Endothelial cell of umbilical vein (primary cell): ENCODE measurements at regions not wholly inside any gene's neighbourhood (a gene's known extent, or its start where the extent isn't known, plus 50 kb on each side); places are given as distances from the start of the nearest gene placed in this dataset.

Experiments
- BruUV-seq: library from RNA; stranded (reverse); fragments of 400-500 nt; replicated peaks from 2 replicates; lab custom pipeline; 2021; lab: Mats Ljungman, UMichigan
- CTCF ChIA-PET: fragments of 300-600, 350-600 bp; sonication (Branson Sonifier 250); formaldehyde crosslinking; loops from one replicate; lab custom pipeline; 2021; ENCODE audit warnings: antibody characterized with exemption, inconsistent platforms; lab: Charles Lee
- POLR2A ChIA-PET: fragments of 300-600, 350-600 bp; sonication (Branson Sonifier 250); formaldehyde crosslinking; loops from one replicate; lab custom pipeline; 2021; ENCODE audit warnings: antibody characterized with exemption, inconsistent platforms; lab: Charles Lee
- DNase-seq: peaks from one replicate; pipeline ENCODE4 v3.0.0-alpha.2; 2011; ENCODE audit warnings: low read depth, low spot score
- FAIRE-seq: peaks from 2 replicates; lab custom pipeline; 2011; peaks lifted over from hg19 to GRCh38; lab: Jason Lieb, UNC
- H2AFZ ChIP-seq: 2 replicates; pipeline ENCODE4 v1.6.0; 2012; ENCODE audit warnings: low read depth, low read length, control low read depth, inconsistent platforms
- H3K27ac ChIP-seq: 2 replicates; pipeline ENCODE4 v1.5.1; 2011; ENCODE audit warnings: low read depth, mild to moderate bottlenecking, control low read depth, low read length, moderate library complexity; ENCODE audit not compliant: insufficient read depth
- H3K27me3 ChIP-seq, 2 experiments: 2 replicates each; pipeline versions ENCODE4 v1.6.0 to v1.6.1; 2011; ENCODE audit warnings: low read length in 2 of 2, mixed read lengths in 1 of 2; ENCODE audit not compliant: control insufficient read depth in 2 of 2, insufficient read depth in 2 of 2
- H3K36me3 ChIP-seq, 2 experiments: 2 replicates in 1 of 2; 3 replicates in 1 of 2; pipeline ENCODE4 v1.5.1; 2011; ENCODE audit warnings: low read length in 2 of 2, mild to moderate bottlenecking in 1 of 2, moderate library complexity in 1 of 2; ENCODE audit not compliant: control insufficient read depth in 2 of 2, insufficient read depth in 2 of 2; ENCODE audit errors: extremely low read depth in 1 of 2
- H3K4me1 ChIP-seq: 3 replicates; pipeline ENCODE4 v1.5.1; 2011; ENCODE audit warnings: mild to moderate bottlenecking, low read length; ENCODE audit not compliant: control insufficient read depth, insufficient read depth; ENCODE audit errors: extremely low read depth
- H3K4me2 ChIP-seq: 2 replicates; pipeline ENCODE4 v1.6.1; 2011; ENCODE audit warnings: low read length, control low read depth, mixed read lengths; ENCODE audit not compliant: insufficient read depth
- H3K4me3 ChIP-seq, 3 experiments: fragments of 200-600 bp in 1 of 3; sonication (generic), shearing (Covaris generic) in 1 of 3; replicated peaks in 1 of 3; 2 replicates each; pipeline ENCODE4 v1.5.1; 2011 to 2016; ENCODE audit warnings: control low read depth in 3 of 3, low read length in 3 of 3, mild to moderate bottlenecking in 2 of 3, inconsistent platforms in 1 of 3, low read depth in 1 of 3, moderate library complexity in 1 of 3; ENCODE audit not compliant: insufficient read depth in 1 of 3
- H3K79me2 ChIP-seq: 2 replicates; pipeline ENCODE4 v1.6.0; 2012; ENCODE audit warnings: low read length, inconsistent platforms; ENCODE audit not compliant: control insufficient read depth, insufficient read depth
- H3K9ac ChIP-seq: replicated peaks from 2 replicates; pipeline ENCODE3; 2011; ENCODE audit warnings: low read length, control low read depth; ENCODE audit not compliant: insufficient read depth; ENCODE audit errors: extremely low read depth
- H3K9me1 ChIP-seq: replicated peaks from 3 replicates; pipeline ENCODE4 v1.6.0; 2011; ENCODE audit warnings: mild to moderate bottlenecking, low read length; ENCODE audit not compliant: control insufficient read depth, insufficient read depth; ENCODE audit errors: extremely low read depth
- H3K9me3 ChIP-seq: replicated peaks from 2 replicates; pipeline ENCODE4 v1.5.1; 2012; ENCODE audit warnings: low read length, inconsistent platforms; ENCODE audit not compliant: control insufficient read depth, insufficient read depth
- H4K20me1 ChIP-seq: replicated peaks from 2 replicates; pipeline ENCODE3; 2011; ENCODE audit warnings: mild to moderate bottlenecking, low read length; ENCODE audit not compliant: control insufficient read depth, insufficient read depth; ENCODE audit errors: extremely low read depth
- EZH2 ChIP-seq: IDR thresholded peaks from 2 replicates; pipeline ENCODE4 v1.6.1; 2012; ENCODE audit warnings: borderline replicate concordance, low read depth, mild to moderate bottlenecking, moderate library complexity, low read length, inconsistent platforms; ENCODE audit not compliant: severe bottlenecking
- FOS ChIP-seq: IDR thresholded peaks from 2 replicates; pipeline ENCODE4 v1.6.1; 2011; ENCODE audit warnings: mild to moderate bottlenecking, low read length, moderate library complexity, borderline replicate concordance; ENCODE audit not compliant: insufficient read depth
- GATA2 ChIP-seq: IDR thresholded peaks from 2 replicates; pipeline ENCODE4 v1.7.0; 2011; ENCODE audit warnings: low read depth, mild to moderate bottlenecking, moderate library complexity, mixed read lengths, low read length; ENCODE audit not compliant: insufficient read length, insufficient read depth
- MAX ChIP-seq: IDR thresholded peaks from 2 replicates; pipeline ENCODE4 v1.6.1; 2011; ENCODE audit not compliant: insufficient read depth, insufficient read length
- MYC ChIP-seq: IDR thresholded peaks from one replicate; pipeline ENCODE4 v1.6.1; 2011; ENCODE audit warnings: mild to moderate bottlenecking, low read depth, low read length
- POLR2AphosphoS5 ChIP-seq: IDR thresholded peaks from 2 replicates; pipeline ENCODE4 v1.6.1; 2012; ENCODE audit warnings: low read depth, mild to moderate bottlenecking, control low read depth, low read length, moderate library complexity; ENCODE audit not compliant: insufficient read depth
- dilution Hi-C: fragments of 300-500 bp; cut with MboI; formaldehyde crosslinking; loops from one replicate; pipeline ENCODE4 v1.15.0; 2019; ENCODE audit warnings: low sequenced_read_pairs; ENCODE audit not compliant: extremely low pct_ligation_motif_present
- intact Hi-C: fragments of 100-400 bp; cut with micrococcal nuclease; formaldehyde crosslinking; loops from one replicate; pipeline ENCODE4 v1.10.0; 2022

- no peak for DNase-seq
- H3K4me3 ChIP-seq = no peak overlapping the region
- dilution Hi-C loops = no loop called here
- H3K79me2 ChIP-seq = no peaks in the 10 kb centered on the region
- BruUV-seq = no TSS peak
- H4K20me1 ChIP-seq = no peaks in the 10 kb centered on the region
- H3K9me1 ChIP-seq = no peaks in the 10 kb centered on the region
- intact Hi-C loops = no loop called here
- no peak overlapping the region for H3K27ac ChIP-seq
- no peak for FAIRE-seq
- H2AFZ ChIP-seq = no peak overlapping the region
- no peaks in the 10 kb centered on the region for H3K9me3 ChIP-seq
- no peak for TF ChIP-seq MAX
- peak; percentile 19 for TF ChIP-seq FOS
- CTCF ChIA-PET = interaction anchor here (1.0 to 2.4 kb wide), 5 partner anchors 9 to 40 kb away, joined by 3 to 10 read pairs (median 6); no protein-coding TSS in a partner anchor
- H3K9ac ChIP-seq = no peak overlapping the region
- H3K4me1 ChIP-seq = peaks cover 22% of the 10 kb centered on the region
- H3K36me3 ChIP-seq = no peaks in the 10 kb centered on the region
- H3K4me2 ChIP-seq = no peak overlapping the region
- H3K27me3 ChIP-seq = no peaks in the 10 kb centered on the region
- POLR2A ChIA-PET = no interaction called here
Observed at GRCh38 chr2:161104054-161104553, 56.1 kb upstream of the TANK start.

- Histone ChIP-seq H3K9me1 (no peaks in the 10 kb centered on the region), H3K9ac (no peak overlapping the region), H3K9me3 (no peaks in the 10 kb centered on the region), H2AFZ (no peak overlapping the region), H3K4me2 (no peak overlapping the region), H3K36me3 (no peaks in the 10 kb centered on the region), H3K79me2 (no peaks in the 10 kb centered on the region), H3K4me3 (no peak overlapping the region), H3K27me3 (no peaks in the 10 kb centered on the region), H3K27ac (no peak overlapping the region), H3K4me1 (peaks cover 15% of the 10 kb centered on the region), H4K20me1 (no peaks in the 10 kb centered on the region)
- intact Hi-C loops = no loop called here
- DNase-seq (no peak), FAIRE-seq (no peak)
- no peak for TF ChIP-seq GATA2
- no peak for TF ChIP-seq EZH2
- TF ChIP-seq POLR2AphosphoS5 = no peak
- no peak for TF ChIP-seq MYC
- POLR2A ChIA-PET = no interaction called here
- dilution Hi-C loops = no loop called here
- CTCF ChIA-PET = interaction anchor here (1.0 to 2.0 kb wide), 8 partner anchors 9 to 116 kb away, joined by 3 to 12 read pairs (median 6); no protein-coding TSS in a partner anchor
- BruUV-seq = no TSS peak
Observed at GRCh38 chr2:161107265-161107664, 53.0 kb upstream of the TANK start.
